ENCODE measurements at regions not wholly inside any gene's neighbourhood (a gene's known extent, or its start where the extent isn't known, plus 50 kb on each side); places are given as distances from the start of the nearest gene placed in this dataset.

GRCh38 chrX:39837688-39838087, 260.1 kb downstream of the BCOR start:
- WGBS, 2 donors, result 83 to 96% methylated on average over 1 to 2 of the region's 2 CpGs
- DNase-seq (ENCODE audit: low spot score in 2 of 2), result no peak
- no peaks in the 10 kb centered on the region for H3K4me1 ChIP-seq
- H3K27me3 ChIP-seq, result no peaks in the 10 kb centered on the region
- H3K27ac ChIP-seq, result no peak overlapping the region
- no peaks in the 10 kb centered on the region for H3K36me3 ChIP-seq
- TF ChIP-seq EP300 (IDR thresholded peaks at IDR 0.05) (no peak), POLR2A (IDR thresholded peaks at IDR 0.05) (no peak)
- TF ChIP-seq, protein P1, sequence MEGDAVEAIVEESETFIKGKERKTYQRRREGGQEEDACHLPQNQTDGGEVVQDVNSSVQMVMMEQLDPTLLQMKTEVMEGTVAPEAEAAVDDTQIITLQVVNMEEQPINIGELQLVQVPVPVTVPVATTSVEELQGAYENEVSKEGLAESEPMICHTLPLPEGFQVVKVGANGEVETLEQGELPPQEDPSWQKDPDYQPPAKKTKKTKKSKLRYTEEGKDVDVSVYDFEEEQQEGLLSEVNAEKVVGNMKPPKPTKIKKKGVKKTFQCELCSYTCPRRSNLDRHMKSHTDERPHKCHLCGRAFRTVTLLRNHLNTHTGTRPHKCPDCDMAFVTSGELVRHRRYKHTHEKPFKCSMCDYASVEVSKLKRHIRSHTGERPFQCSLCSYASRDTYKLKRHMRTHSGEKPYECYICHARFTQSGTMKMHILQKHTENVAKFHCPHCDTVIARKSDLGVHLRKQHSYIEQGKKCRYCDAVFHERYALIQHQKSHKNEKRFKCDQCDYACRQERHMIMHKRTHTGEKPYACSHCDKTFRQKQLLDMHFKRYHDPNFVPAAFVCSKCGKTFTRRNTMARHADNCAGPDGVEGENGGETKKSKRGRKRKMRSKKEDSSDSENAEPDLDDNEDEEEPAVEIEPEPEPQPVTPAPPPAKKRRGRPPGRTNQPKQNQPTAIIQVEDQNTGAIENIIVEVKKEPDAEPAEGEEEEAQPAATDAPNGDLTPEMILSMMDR (IDR thresholded peaks at IDR 0.05), result no peak
- no peaks in the 10 kb centered on the region for H3K9me3 ChIP-seq
- no peak overlapping the region for H3K4me3 ChIP-seq

DNA sequence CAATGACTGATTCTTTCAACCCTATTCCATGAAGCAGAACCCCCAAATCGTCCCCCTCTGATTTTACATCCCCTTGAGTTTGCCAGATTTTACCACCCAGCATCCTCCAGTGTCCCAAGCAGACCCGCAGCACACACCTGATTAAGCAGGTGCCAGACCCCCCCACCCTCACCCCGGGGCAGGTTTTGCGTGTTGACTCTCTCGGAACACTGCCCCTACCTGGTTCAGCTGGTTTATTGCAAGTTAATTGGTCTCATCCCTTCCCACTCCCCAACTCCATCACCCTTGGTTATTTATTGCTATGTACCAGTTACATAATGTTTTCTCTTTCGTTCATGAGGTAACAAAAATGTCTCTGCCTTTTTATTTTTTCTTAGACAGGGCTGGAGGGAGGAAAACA, 258.4 kb downstream of the BCOR start:
- no peaks in the 10 kb centered on the region for H3K9me3 ChIP-seq
- H3K4me1 ChIP-seq, result no peaks in the 10 kb centered on the region
- no peaks in the 10 kb centered on the region for H3K27me3 ChIP-seq
- H3K36me3 ChIP-seq, result no peaks in the 10 kb centered on the region
- no peak for TF ChIP-seq EP300 (IDR thresholded peaks at IDR 0.05)
- no peak for TF ChIP-seq POLR2A (IDR thresholded peaks at IDR 0.05)
- TF ChIP-seq, protein P1 (IDR thresholded peaks at IDR 0.05), result no peak
- no peak for DNase-seq (ENCODE audit: low spot score in 2 of 2)
- H3K27ac ChIP-seq, result no peak overlapping the region
- H3K4me3 ChIP-seq, result no peak overlapping the region
- WGBS, 2 donors, result 59 to 78% methylated on average over 6 of the region's 6 CpGs

- TF ChIP-seq EP300 (IDR thresholded peaks at IDR 0.05) (no peak), POLR2A (IDR thresholded peaks at IDR 0.05) (no peak)
- TF ChIP-seq, protein P1 (IDR thresholded peaks at IDR 0.05), result no peak
- Histone ChIP-seq H3K9me3 (no peaks in the 10 kb centered on the region), H3K27me3 (no peaks in the 10 kb centered on the region), H3K4me3 (no peak overlapping the region), H3K27ac (no peak overlapping the region), H3K36me3 (no peaks in the 10 kb centered on the region), H3K4me1 (no peaks in the 10 kb centered on the region)
- no peak for DNase-seq (ENCODE audit: low spot score in 2 of 2)
- 89 to 96% methylated on average over 5 to 14 of the region's 14 CpGs for WGBS, 2 donors
Observed at GRCh38 chrX:39840133-39840532, 257.6 kb downstream of the BCOR start.

- H3K9me3 ChIP-seq, result no peaks in the 10 kb centered on the region
- H3K36me3 ChIP-seq, result no peaks in the 10 kb centered on the region
- TF ChIP-seq, protein P1 (IDR thresholded peaks at IDR 0.05), result no peak
- TF ChIP-seq EP300 (IDR thresholded peaks at IDR 0.05) (no peak), POLR2A (IDR thresholded peaks at IDR 0.05) (no peak)
- no peak overlapping the region for H3K27ac ChIP-seq
- WGBS, 2 donors, result 79 to 85% methylated on average over 15 to 20 of the region's 20 CpGs
- H3K4me3 ChIP-seq, result no peak overlapping the region
- no peaks in the 10 kb centered on the region for H3K4me1 ChIP-seq
- H3K27me3 ChIP-seq, result no peaks in the 10 kb centered on the region
- DNase-seq (ENCODE audit: low spot score in 2 of 2), result no peak
Observed at GRCh38 chrX:39840581-39841093, 257.1 kb downstream of the BCOR start.

- no peaks in the 10 kb centered on the region for H3K27me3 ChIP-seq
- TF ChIP-seq, protein P1 (IDR thresholded peaks at IDR 0.05), result no peak
- TF ChIP-seq POLR2A (IDR thresholded peaks at IDR 0.05) (no peak), EP300 (IDR thresholded peaks at IDR 0.05) (no peak)
- H3K4me3 ChIP-seq, result no peak overlapping the region
- 73 to 80% methylated on average over 2 to 5 of the region's 6 CpGs for WGBS, 2 donors
- no peak overlapping the region for H3K27ac ChIP-seq
- H3K36me3 ChIP-seq, result no peaks in the 10 kb centered on the region
- H3K9me3 ChIP-seq, result no peaks in the 10 kb centered on the region
- H3K4me1 ChIP-seq, result no peaks in the 10 kb centered on the region
- no peak for DNase-seq (ENCODE audit: low spot score in 2 of 2)
Observed at GRCh38 chrX:39841604-39842003, 256.2 kb downstream of the BCOR start.
